GM10248 (cell line): ENCODE measurements at regions not wholly inside any gene's neighbourhood (a gene's known extent, or its start where the extent isn't known, plus 50 kb on each side); places are given as distances from the start of the nearest gene placed in this dataset.

Experiments
- CTCF ChIA-PET: fragments of 300-600 bp; sonication (Branson Sonifier 250); formaldehyde crosslinking; extraction: SDS; loops from one replicate; lab custom pipeline; 2021; ENCODE audit warnings: antibody characterized with exemption; lab: Yijun Ruan, JAX
- POLR2A ChIA-PET: fragments of 350-650 bp; sonication (Branson Sonifier 250); formaldehyde crosslinking; extraction: SDS; loops from one replicate; lab custom pipeline; 2020; ENCODE audit warnings: antibody characterized with exemption; lab: Yijun Ruan, JAX
- DNase-seq: peaks from one replicate; pipeline ENCODE4 v3.0.0; 2012; ENCODE audit errors: extremely low spot score
- CTCF ChIP-seq: IDR thresholded peaks from 2 replicates; pipeline ENCODE4 v1.5.1; 2012; ENCODE audit warnings: mild to moderate bottlenecking, low read depth; ENCODE audit errors: extremely low read depth, missing control alignments, control extremely low read depth

GRCh38 chr2:10240911-10241610, 61.6 kb upstream of the HPCAL1 start:
- no peak for TF ChIP-seq CTCF
- DNase-seq = no peak
- CTCF ChIA-PET = no interaction called here
- POLR2A ChIA-PET = no interaction called here

GRCh38 chr2:10241641-10242430, 60.9 kb upstream of the HPCAL1 start:
- POLR2A ChIA-PET = no interaction called here
- CTCF ChIA-PET = no interaction called here
- DNase-seq = no peak
- TF ChIP-seq CTCF = no peak

GRCh38 chr2:10242451-10242850, 60.3 kb upstream of the HPCAL1 start:
- no peak for DNase-seq
- TF ChIP-seq CTCF = no peak
- ChIA-PET POLR2A (no interaction called here), CTCF (no interaction called here)

GRCh38 chr2:10242998-10243925, 59.4 kb upstream of the HPCAL1 start:
- TF ChIP-seq CTCF = no peak
- CTCF ChIA-PET = interaction anchor here (1.6 kb wide), 1 partner anchor 12 kb away, joined by 4 read pairs; no protein-coding TSS in a partner anchor
- POLR2A ChIA-PET = no interaction called here
- no peak for DNase-seq

- POLR2A ChIA-PET = interaction anchor here (0.6 kb wide), 1 partner anchor 52 kb away, joined by 3 read pairs; no protein-coding TSS in a partner anchor
- no peak for DNase-seq
- CTCF ChIA-PET = interaction anchor here (1.6 kb wide), 1 partner anchor 13 kb away, joined by 4 read pairs; no protein-coding TSS in a partner anchor
- TF ChIP-seq CTCF = no peak
Measured at GRCh38 chr2:10243926-10244270, 58.8 kb upstream of the HPCAL1 start.

GRCh38 chr2:10245021-10245420, 57.7 kb upstream of the HPCAL1 start:
- no peak for DNase-seq
- no peak for TF ChIP-seq CTCF
- ChIA-PET POLR2A (no interaction called here), CTCF (interaction anchor here (1.0 to 1.6 kb wide), 2 partner anchors 14 to 164 kb away, joined by 3 to 4 read pairs; no protein-coding TSS in a partner anchor)
